MM.1S (cell line): ENCODE measurements at regions not wholly inside any gene's neighbourhood (a gene's known extent, or its start where the extent isn't known, plus 50 kb on each side); places are given as distances from the start of the nearest gene placed in this dataset.

ENCODE experiments used
- EZH2 ChIP-seq: fragments of 300-600 bp; sonication (generic); optimal IDR thresholded peaks from 2 replicates; pipeline ENCODE3; 2017; ENCODE audit warnings: low read depth, mild to moderate bottlenecking, antibody characterized with exemption, low read length, mixed read lengths
- EZH2phosphoT487 ChIP-seq: fragments of 300-600 bp; sonication (generic); IDR thresholded peaks from 2 replicates; pipeline ENCODE4 v1.6.1; 2018; ENCODE audit warnings: antibody characterized with exemption, low read length
- TF ChIP-seq, protein P1 (sequence below): fragments of 300-600 bp; sonication (generic); IDR thresholded peaks from 2 replicates; pipeline ENCODE4 v1.5.1; 2016; ENCODE audit warnings: antibody characterized with exemption, low read length, mixed read lengths

DNA sequence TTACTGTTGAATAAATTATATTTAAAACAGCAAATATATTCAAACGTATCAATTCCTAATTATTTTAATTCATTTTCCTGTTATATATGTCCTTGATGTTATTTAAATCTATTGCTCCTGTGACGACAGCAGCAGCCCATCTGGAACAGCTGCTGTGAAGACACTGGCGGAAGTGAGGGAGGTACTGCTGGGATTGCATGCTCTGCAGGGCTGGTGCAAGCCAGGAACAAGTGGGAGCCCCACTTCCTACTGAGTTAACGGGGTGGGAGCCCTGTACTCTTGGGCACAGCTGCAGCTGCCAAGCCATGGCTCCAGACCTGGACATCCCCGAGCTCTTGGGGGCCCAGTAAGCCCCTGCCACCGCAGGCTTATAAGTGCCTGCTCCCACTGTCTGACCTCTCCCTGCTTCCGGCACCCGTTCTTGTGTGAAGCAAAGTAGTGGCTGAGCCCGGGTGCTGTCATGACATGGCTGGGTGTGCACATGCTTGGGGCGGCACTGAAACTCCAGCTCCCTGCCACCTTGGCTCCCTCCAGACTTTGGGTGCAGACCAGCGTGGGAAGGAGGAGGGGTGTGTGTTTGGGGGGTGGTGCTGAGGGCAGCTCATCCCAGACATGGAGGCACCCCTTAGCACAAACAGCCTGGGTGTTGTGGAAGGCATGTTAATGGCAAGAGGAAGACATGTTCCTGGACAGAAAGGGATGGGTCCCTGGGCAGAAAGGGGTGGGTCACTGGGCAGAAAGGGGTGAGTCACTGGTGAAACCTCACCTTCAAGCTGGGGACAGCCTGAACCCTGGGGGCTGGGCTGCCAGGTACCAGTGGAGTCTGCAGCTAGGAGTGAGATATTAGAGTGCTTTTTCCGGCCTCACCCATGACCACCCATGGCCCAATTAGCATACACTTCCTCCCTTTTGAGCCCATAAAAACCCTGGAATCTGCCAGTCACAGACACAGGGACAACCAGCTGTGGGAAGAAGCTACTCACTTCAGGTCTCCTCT, 1981.3 kb upstream of the IGFBP7 start:
- TF ChIP-seq, protein P1, sequence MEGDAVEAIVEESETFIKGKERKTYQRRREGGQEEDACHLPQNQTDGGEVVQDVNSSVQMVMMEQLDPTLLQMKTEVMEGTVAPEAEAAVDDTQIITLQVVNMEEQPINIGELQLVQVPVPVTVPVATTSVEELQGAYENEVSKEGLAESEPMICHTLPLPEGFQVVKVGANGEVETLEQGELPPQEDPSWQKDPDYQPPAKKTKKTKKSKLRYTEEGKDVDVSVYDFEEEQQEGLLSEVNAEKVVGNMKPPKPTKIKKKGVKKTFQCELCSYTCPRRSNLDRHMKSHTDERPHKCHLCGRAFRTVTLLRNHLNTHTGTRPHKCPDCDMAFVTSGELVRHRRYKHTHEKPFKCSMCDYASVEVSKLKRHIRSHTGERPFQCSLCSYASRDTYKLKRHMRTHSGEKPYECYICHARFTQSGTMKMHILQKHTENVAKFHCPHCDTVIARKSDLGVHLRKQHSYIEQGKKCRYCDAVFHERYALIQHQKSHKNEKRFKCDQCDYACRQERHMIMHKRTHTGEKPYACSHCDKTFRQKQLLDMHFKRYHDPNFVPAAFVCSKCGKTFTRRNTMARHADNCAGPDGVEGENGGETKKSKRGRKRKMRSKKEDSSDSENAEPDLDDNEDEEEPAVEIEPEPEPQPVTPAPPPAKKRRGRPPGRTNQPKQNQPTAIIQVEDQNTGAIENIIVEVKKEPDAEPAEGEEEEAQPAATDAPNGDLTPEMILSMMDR = no peak
- TF ChIP-seq EZH2 (no peak), EZH2phosphoT487 (no peak)
